Colonic mucosa (tissue), 4 donors: ENCODE measurements at regions not wholly inside any gene's neighbourhood (a gene's known extent, or its start where the extent isn't known, plus 50 kb on each side); places are given as distances from the start of the nearest gene placed in this dataset.

Source experiments
- DNase-seq: peaks from one replicate; pipeline ENCODE4 v3.0.0-alpha.2; 2020
- H3K27ac ChIP-seq: fragments of 200-600 bp; one replicate; pipeline ENCODE4 v1.8.0; 2021
- H3K27me3 ChIP-seq: fragments of 200-600 bp; one replicate; pipeline ENCODE4 v1.8.0; 2021
- H3K36me3 ChIP-seq: fragments of 200-600 bp; one replicate; pipeline ENCODE4 v1.8.0; 2021
- H3K4me1 ChIP-seq: fragments of 200-600 bp; one replicate; pipeline ENCODE4 v1.8.0; 2021; ENCODE audit warnings: mild to moderate bottlenecking
- H3K4me3 ChIP-seq: fragments of 200-600 bp; one replicate; pipeline ENCODE4 v1.8.0; 2021
- H3K9ac ChIP-seq, 2 donors: one replicate each; pipeline ENCODE4 v1.7.0; 2013; ENCODE audit warnings: control low read depth in 2 of 2, low read depth in 2 of 2, low read length in 2 of 2
- H3K9me3 ChIP-seq: fragments of 200-600 bp; one replicate; pipeline ENCODE4 v1.8.0; 2021
- intact Hi-C: fragments of 100-400 bp; cut with DNase I; formaldehyde crosslinking; loops from one replicate; pipeline ENCODE4 v1.14.1; 2022
- TF ChIP-seq, protein P1 (sequence below): fragments of 200-600 bp; IDR thresholded peaks from one replicate; pipeline ENCODE4 v1.8.0; 2022; ENCODE audit warnings: antibody characterized with exemption, mild to moderate bottlenecking
- donor health status: healthy.
- donor health status: DM: no; HTN: no; CAD: no.
- donor health status: DM: no; HTN: no; CAD: no.

DNA sequence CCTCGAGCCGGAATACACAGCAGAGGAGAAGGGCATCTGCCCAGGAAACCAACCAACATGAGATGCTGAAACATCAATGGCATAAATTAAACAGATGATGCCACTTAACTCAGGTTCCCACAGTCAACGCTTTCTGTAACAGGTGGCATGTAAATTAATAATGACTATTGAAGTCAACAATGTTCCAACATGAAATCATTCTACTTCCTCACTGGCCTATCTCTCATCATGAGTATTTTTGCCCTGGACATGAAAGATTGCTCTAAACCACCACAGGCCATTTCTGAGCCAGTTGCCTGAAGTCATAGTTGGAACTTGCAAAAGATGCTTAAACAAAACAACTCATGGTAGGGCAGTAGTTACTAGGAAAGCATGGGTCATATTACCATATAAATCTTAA, 397.9 kb upstream of the JARID2 start:
- intact Hi-C loops: no loop called here
- H3K27ac ChIP-seq: no peak overlapping the region

DNA sequence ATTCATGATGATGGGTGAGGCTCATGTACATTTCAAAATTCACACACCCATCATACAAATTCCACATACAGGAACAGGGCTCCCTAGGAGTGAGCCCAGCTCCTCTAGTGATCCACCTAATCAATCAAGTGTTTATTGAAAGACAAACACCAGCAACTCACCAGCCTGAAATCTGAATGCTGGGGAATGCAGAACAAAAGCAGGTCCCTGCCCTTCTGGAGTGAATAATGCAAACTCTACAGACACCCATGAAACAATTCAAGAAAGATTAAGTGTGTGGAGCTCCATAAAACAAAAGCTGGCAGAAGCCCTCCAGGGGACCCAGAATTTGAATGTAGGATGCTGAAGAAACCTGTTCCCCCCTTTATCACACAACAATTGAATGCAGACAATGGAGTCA, 396.7 kb upstream of the JARID2 start:
- no peaks in the 10 kb centered on the region for H3K27me3 ChIP-seq
- TF ChIP-seq, protein P1, sequence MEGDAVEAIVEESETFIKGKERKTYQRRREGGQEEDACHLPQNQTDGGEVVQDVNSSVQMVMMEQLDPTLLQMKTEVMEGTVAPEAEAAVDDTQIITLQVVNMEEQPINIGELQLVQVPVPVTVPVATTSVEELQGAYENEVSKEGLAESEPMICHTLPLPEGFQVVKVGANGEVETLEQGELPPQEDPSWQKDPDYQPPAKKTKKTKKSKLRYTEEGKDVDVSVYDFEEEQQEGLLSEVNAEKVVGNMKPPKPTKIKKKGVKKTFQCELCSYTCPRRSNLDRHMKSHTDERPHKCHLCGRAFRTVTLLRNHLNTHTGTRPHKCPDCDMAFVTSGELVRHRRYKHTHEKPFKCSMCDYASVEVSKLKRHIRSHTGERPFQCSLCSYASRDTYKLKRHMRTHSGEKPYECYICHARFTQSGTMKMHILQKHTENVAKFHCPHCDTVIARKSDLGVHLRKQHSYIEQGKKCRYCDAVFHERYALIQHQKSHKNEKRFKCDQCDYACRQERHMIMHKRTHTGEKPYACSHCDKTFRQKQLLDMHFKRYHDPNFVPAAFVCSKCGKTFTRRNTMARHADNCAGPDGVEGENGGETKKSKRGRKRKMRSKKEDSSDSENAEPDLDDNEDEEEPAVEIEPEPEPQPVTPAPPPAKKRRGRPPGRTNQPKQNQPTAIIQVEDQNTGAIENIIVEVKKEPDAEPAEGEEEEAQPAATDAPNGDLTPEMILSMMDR: no peak

More for the DNA sequence above, 397.9 kb upstream of the JARID2 start:
- no peak overlapping the region for H3K9ac ChIP-seq
- no peaks in the 10 kb centered on the region for H3K36me3 ChIP-seq
- TF ChIP-seq, protein P1: no peak
- H3K27me3 ChIP-seq: no peaks in the 10 kb centered on the region
- DNase-seq: no peak
- no peak overlapping the region for H3K4me3 ChIP-seq
- H3K4me1 ChIP-seq: no peaks in the 10 kb centered on the region
- no peaks in the 10 kb centered on the region for H3K9me3 ChIP-seq

DNA sequence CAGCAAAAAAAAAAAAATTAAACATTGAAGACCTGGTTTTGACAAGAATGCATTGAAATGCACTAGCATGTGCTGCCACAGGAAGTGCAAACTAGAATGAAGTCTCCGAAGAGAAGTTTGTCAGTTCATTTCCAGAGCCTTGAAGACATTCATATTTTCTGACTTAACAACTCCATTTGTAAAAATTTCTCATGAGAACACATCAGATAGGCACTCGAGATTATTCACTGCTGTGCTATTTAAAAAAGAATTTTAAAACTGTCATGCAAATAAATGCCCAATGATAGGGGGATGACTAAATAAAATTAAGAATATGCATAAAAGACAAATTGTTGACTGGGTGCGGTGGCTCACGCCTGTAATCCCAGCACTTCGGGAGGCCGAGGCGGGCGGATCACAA, 394.6 kb upstream of the JARID2 start:
- no peak overlapping the region for H3K9ac ChIP-seq
- no peak for DNase-seq
- H3K27ac ChIP-seq: no peak overlapping the region
- intact Hi-C loops: no loop called here
- no peaks in the 10 kb centered on the region for H3K36me3 ChIP-seq
- H3K27me3 ChIP-seq: no peaks in the 10 kb centered on the region
- H3K9me3 ChIP-seq: no peaks in the 10 kb centered on the region
- no peaks in the 10 kb centered on the region for H3K4me1 ChIP-seq
- TF ChIP-seq, protein P1: no peak
- no peak overlapping the region for H3K4me3 ChIP-seq

More for the DNA sequence above, 396.7 kb upstream of the JARID2 start:
- no peaks in the 10 kb centered on the region for H3K36me3 ChIP-seq
- no peak overlapping the region for H3K9ac ChIP-seq
- intact Hi-C loops: no loop called here
- H3K9me3 ChIP-seq: no peaks in the 10 kb centered on the region
- no peak overlapping the region for H3K4me3 ChIP-seq
- no peaks in the 10 kb centered on the region for H3K4me1 ChIP-seq
- H3K27ac ChIP-seq: no peak overlapping the region
- no peak for DNase-seq

DNA sequence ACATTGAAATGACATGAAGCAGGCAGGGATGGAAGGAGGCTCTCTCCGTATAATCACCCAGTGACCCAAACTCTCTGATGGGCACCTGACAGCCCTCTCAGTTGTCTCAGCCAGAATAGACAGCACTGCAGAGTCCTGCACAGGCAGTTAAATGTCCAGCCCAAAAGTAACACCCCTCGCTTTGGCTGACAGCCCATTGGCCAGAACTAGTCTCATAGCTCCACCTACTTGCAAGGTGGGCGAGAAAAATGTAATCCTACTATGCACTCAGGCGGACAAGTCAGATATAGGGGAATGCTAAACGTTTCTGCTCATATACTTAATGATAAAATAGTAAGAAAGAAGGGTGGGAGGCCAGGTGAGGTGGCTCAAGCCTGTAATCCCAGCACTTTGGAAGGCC, 393.5 kb upstream of the JARID2 start:
- intact Hi-C loops: no loop called here
- no peaks in the 10 kb centered on the region for H3K9me3 ChIP-seq
- no peaks in the 10 kb centered on the region for H3K4me1 ChIP-seq
- TF ChIP-seq, protein P1: no peak
- no peaks in the 10 kb centered on the region for H3K27me3 ChIP-seq
- no peaks in the 10 kb centered on the region for H3K36me3 ChIP-seq
- no peak overlapping the region for H3K4me3 ChIP-seq
- H3K9ac ChIP-seq: no peak overlapping the region
- DNase-seq: no peak
- no peak overlapping the region for H3K27ac ChIP-seq

DNA sequence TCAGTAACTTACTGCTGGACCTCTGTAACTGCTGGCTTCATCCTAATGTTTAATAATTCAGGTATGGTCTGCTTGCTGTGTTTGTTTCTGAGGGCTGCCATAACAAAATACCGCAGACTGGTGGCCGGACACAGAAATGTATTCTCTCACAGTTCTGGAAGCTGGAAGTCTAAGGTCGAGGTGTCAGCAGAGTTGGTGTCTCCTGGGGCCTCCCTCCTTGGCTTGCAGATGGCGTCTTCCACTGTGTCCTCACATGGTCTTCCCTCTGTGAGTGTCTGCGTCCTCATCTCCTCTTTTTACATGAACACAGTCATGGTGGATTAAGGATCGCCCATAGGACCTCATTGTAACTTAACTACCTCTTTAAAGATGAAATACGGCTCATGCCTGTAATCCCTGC, 389.7 kb upstream of the JARID2 start:
- TF ChIP-seq, protein P1: no peak
- H3K4me1 ChIP-seq: no peaks in the 10 kb centered on the region
- H3K9me3 ChIP-seq: no peaks in the 10 kb centered on the region
- no peak overlapping the region for H3K4me3 ChIP-seq
- H3K36me3 ChIP-seq: no peaks in the 10 kb centered on the region
- H3K9ac ChIP-seq: no peak overlapping the region
- intact Hi-C loops: no loop called here
- H3K27ac ChIP-seq: no peak overlapping the region
- DNase-seq: no peak
- no peaks in the 10 kb centered on the region for H3K27me3 ChIP-seq

DNA sequence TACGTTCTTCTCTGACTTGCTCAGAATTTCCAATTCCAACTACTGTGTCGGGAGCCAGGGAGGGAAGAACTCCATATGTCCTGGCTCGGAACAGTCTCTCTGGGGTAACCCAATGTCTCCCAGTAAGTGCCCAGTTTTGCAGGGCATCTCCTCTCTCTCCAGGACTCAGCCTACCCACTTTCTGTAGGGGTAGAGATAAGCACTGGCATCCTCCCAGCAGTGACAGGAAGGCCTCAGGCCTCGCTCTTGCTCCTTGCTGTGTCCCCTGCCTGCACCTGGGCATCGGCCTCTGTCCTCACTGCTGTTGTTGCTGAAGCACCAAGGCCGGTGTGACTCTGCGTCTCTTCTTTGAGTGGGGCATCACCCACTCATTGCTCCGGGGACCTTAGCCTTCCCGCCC, 388.9 kb upstream of the JARID2 start:
- Histone ChIP-seq H3K9ac (no peak overlapping the region), H3K27me3 (no peaks in the 10 kb centered on the region), H3K4me1 (no peaks in the 10 kb centered on the region), H3K9me3 (no peaks in the 10 kb centered on the region), H3K36me3 (no peaks in the 10 kb centered on the region), H3K4me3 (no peak overlapping the region), H3K27ac (no peak overlapping the region)
- no peak for DNase-seq
- intact Hi-C loops: no loop called here
- TF ChIP-seq, protein P1: no peak
